ENCODE measurements at regions not wholly inside any gene's neighbourhood (a gene's known extent, or its start where the extent isn't known, plus 50 kb on each side); places are given as distances from the start of the nearest gene placed in this dataset.

DNA sequence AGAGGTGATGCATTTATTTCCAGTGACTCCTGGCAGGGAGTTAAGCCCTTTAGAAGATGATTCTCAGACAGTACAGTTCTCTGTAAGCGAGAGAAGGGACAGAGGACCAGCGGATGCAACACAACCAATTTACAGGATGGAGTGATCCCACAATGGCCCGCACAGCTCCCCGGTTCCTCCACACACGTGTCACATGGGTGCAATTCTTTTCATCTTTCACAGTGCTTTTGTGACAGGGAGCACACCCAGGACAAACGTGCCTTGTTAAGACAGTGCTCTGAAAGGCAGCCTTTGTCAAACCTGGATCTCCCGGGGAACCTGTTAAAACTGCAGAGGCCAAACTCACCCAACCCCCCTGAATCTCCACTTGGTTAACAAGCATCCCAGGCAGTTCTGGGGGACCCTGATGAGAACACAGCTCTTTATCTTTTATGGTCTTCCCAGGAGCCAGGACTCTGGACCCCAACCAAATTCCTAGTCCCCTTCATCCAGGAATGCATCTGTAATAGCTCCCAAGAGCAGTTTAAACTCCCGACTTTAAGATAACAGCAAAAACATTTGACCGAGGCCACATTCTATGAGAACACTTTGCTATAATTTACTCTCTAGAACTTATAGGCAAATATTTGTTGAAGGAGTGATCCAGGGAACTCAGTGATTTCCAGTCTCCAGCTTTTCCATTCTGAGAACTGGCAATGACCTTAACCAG, 134.9 kb upstream of the CDH5 start:
- Histone ChIP-seq H3K27me3 (no peaks in the 10 kb centered on the region), H3K27ac (replicated peaks in 1 of 4) (no peak overlapping the region), H3K4me1 (no peaks in the 10 kb centered on the region), H3K4me3 (no peak overlapping the region), H3K9me3 (no peaks in the 10 kb centered on the region), H3K36me3 (no peaks in the 10 kb centered on the region)
- 84% methylated on average over 8 of the region's 9 CpGs for WGBS
- TF ChIP-seq EP300 (IDR thresholded peaks at IDR 0.05) (no peak), POLR2A (IDR thresholded peaks at IDR 0.05; ENCODE audit: low read depth) (no peak), POLR2AphosphoS5 (IDR thresholded peaks at IDR 0.05) (no peak), CTCF (IDR thresholded peaks at IDR 0.05) (no peak)
- no peak for DNase-seq (ENCODE audit: extremely low spot score)
- intact Hi-C loops (cut with DNase I), result no loop called here

DNA sequence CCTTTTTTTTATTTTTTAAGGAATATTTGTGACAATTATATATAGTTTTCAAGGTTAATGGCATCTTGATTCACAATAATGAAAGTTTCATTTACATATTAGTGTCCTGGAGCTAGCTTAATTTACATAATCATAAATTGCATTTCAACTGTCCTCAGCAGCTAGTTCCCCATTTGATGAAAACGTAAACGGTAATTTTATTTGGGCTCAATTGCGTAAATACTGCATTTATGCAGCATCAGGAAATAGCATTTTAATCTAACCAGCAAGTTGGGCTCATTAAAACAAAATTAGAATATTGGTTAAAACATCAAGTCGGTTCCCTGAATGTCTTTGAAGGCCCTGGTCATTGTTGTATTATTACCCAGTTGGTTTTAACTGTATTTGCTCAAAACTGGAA, 136.8 kb upstream of the CDH5 start:
- WGBS, result 75% methylated on average over 4 of the region's 4 CpGs

DNA sequence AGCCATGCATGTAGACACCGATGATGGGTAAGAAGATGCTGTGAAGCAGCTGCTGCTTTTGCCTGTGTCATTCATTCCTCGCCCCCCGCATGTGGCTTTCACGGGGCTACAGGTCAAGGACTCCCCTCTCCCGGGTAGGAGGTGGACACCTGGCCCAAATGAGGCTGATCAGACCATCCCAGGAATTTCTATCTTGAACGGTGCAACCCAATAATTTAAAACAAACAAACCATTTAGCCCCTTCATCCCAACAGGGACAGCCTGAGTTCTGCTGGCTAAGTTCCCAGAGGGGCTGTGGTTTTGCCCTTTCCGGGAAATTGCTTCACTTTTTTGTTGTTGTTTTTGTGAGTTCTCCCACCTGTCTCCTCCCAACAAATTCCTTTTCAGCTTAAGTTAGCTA, 137.7 kb upstream of the CDH5 start:
- H3K27me3 ChIP-seq, result no peaks in the 10 kb centered on the region
- WGBS, result 74% methylated on average over 7 of the region's 7 CpGs
- intact Hi-C loops (cut with DNase I), result no loop called here
- DNase-seq (ENCODE audit: extremely low spot score), result no peak
- H3K4me1 ChIP-seq, result no peaks in the 10 kb centered on the region
- TF ChIP-seq EP300 (IDR thresholded peaks at IDR 0.05) (no peak), CTCF (IDR thresholded peaks at IDR 0.05) (no peak), POLR2A (IDR thresholded peaks at IDR 0.05; ENCODE audit: low read depth) (no peak), POLR2AphosphoS5 (IDR thresholded peaks at IDR 0.05) (no peak)
- H3K27ac ChIP-seq (replicated peaks in 1 of 4), result no peak overlapping the region
- H3K4me3 ChIP-seq, result no peak overlapping the region
- no peaks in the 10 kb centered on the region for H3K9me3 ChIP-seq
- no peaks in the 10 kb centered on the region for H3K36me3 ChIP-seq

More for the DNA sequence above, 136.8 kb upstream of the CDH5 start:
- no peak for TF ChIP-seq EP300 (IDR thresholded peaks at IDR 0.05)
- no peak for TF ChIP-seq CTCF (IDR thresholded peaks at IDR 0.05)
- Histone ChIP-seq H3K36me3 (no peaks in the 10 kb centered on the region), H3K27ac (replicated peaks in 1 of 4) (no peak overlapping the region), H3K9me3 (no peaks in the 10 kb centered on the region), H3K4me1 (no peaks in the 10 kb centered on the region), H3K4me3 (no peak overlapping the region), H3K27me3 (no peaks in the 10 kb centered on the region)
- DNase-seq (ENCODE audit: extremely low spot score), result no peak
- intact Hi-C loops (cut with DNase I), result no loop called here

DNA sequence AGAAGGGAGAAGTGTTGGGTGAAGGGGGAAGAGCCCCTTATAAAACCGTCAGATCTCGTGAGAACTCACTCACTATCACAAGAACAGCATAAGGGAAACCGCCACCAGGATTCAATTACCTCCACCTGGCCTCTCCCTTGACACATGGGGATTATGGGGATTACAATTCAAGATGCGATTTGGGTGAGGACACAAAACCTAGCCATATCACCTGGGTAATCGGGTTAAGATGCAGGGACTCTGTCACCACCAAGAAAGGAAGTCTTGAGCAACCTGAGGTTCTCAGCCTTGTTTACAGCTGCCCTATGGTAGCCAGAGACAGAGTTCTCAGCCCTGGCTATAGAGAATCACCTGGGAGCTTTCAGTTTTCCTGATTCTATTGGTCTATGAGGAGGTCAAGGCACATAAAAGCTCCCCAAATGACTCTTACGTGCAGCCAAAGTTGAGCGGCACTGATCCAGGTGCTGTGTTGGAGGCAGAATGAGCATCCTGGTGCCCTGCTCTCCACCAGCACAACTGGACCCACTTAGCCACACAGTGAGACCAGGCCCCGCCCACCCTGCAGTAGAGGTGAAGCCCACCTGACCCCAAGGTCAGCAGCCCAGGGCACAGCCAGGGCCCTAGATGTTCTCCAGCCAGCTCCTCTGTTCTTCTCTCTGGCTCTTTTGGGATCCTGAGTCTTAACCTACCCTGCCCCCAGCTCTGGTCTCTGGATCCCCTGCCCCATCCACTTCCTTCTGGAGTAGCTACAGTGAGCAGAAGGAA, 138.5 kb upstream of the CDH5 start:
- no peaks in the 10 kb centered on the region for H3K9me3 ChIP-seq
- intact Hi-C loops (cut with DNase I), result no loop called here
- H3K4me3 ChIP-seq, result no peak overlapping the region
- 93% methylated on average over 6 of the region's 8 CpGs for WGBS
- no peaks in the 10 kb centered on the region for H3K36me3 ChIP-seq
- TF ChIP-seq POLR2A (IDR thresholded peaks at IDR 0.05; ENCODE audit: low read depth) (no peak), EP300 (IDR thresholded peaks at IDR 0.05) (no peak), CTCF (IDR thresholded peaks at IDR 0.05) (no peak), POLR2AphosphoS5 (IDR thresholded peaks at IDR 0.05) (no peak)
- no peaks in the 10 kb centered on the region for H3K4me1 ChIP-seq
- H3K27me3 ChIP-seq, result no peaks in the 10 kb centered on the region
- H3K27ac ChIP-seq (replicated peaks in 1 of 4), result no peak overlapping the region
- no peak for DNase-seq (ENCODE audit: extremely low spot score)
